ENCODE measurements at regions not wholly inside any gene's neighbourhood (a gene's known extent, or its start where the extent isn't known, plus 50 kb on each side); places are given as distances from the start of the nearest gene placed in this dataset.

DNA sequence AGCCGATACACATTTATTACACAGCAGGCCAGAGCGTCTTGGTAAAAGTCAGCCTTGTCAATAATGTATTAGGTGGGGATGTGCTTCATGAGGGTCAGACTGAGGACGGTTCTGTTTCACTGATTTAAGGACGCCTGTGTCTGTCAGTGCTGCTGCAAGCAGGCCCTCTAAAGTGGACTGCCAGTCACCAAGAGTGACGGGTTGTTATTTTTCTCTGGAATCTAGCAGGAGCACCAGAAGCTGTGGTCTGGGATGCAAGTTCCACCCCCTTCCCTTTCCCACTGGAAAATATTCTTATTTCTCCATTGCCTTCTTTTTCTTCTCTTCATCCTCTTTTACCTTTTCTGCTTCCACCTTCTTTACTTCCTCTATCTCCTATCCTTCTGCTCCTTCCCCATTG is 191.2 kb upstream of the NCAM1 start:
- TF ChIP-seq, protein P1, sequence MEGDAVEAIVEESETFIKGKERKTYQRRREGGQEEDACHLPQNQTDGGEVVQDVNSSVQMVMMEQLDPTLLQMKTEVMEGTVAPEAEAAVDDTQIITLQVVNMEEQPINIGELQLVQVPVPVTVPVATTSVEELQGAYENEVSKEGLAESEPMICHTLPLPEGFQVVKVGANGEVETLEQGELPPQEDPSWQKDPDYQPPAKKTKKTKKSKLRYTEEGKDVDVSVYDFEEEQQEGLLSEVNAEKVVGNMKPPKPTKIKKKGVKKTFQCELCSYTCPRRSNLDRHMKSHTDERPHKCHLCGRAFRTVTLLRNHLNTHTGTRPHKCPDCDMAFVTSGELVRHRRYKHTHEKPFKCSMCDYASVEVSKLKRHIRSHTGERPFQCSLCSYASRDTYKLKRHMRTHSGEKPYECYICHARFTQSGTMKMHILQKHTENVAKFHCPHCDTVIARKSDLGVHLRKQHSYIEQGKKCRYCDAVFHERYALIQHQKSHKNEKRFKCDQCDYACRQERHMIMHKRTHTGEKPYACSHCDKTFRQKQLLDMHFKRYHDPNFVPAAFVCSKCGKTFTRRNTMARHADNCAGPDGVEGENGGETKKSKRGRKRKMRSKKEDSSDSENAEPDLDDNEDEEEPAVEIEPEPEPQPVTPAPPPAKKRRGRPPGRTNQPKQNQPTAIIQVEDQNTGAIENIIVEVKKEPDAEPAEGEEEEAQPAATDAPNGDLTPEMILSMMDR (IDR thresholded peaks at IDR 0.05; ENCODE audit: extremely low read depth, low read depth, low read length): no peak
- H3K4me2 ChIP-seq (ENCODE audit: insufficient read depth, low read length): no peak overlapping the region
- H3K9me3 ChIP-seq (ENCODE audit: low read depth, low read length): no peaks in the 10 kb centered on the region
- H2AFZ ChIP-seq (ENCODE audit: low read length): no peak overlapping the region
- H3K27me3 ChIP-seq (ENCODE audit: insufficient read depth, low read length): no peaks in the 10 kb centered on the region
- H4K20me1 ChIP-seq (ENCODE audit: insufficient read depth, low read length): no peaks in the 10 kb centered on the region
- no peaks in the 10 kb centered on the region for H3K79me2 ChIP-seq (ENCODE audit: insufficient read depth, low read length)
- no peaks in the 10 kb centered on the region for H3K36me3 ChIP-seq (ENCODE audit: insufficient read depth, low read length)
- H3K4me3 ChIP-seq (ENCODE audit: insufficient read depth, low read length): no peak overlapping the region
- H3K4me1 ChIP-seq (ENCODE audit: insufficient read depth, low read length): no peaks in the 10 kb centered on the region
- H3K27ac ChIP-seq (ENCODE audit: low read depth, low read length): no peak overlapping the region
- no peak for DNase-seq (ENCODE audit: insufficient read length, low spot score, missing footprints)

DNA sequence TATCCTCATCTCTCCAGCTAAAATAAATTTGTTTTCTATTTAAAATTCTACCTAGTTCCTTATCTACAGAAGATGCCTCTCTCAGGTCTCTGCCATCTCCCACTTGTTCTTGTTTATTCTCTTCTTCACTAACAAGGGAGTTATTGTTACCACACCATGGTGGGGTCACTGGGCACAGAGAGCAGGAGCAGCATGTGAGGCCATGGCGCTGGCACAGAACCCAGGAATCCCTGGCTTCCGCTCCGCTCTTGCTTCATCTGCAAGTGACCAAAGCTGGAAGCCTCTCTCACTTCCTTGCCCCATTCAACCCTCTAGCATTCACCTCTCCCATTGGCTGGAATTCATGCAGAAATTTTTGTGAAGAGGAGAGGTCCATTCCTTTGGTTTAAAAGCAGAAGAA is 190.7 kb upstream of the NCAM1 start:
- no peaks in the 10 kb centered on the region for H3K79me2 ChIP-seq (ENCODE audit: insufficient read depth, low read length)
- no peaks in the 10 kb centered on the region for H3K4me1 ChIP-seq (ENCODE audit: insufficient read depth, low read length)
- H3K27me3 ChIP-seq (ENCODE audit: insufficient read depth, low read length): no peaks in the 10 kb centered on the region
- no peak overlapping the region for H3K4me3 ChIP-seq (ENCODE audit: insufficient read depth, low read length)
- TF ChIP-seq, protein P1 (IDR thresholded peaks at IDR 0.05; ENCODE audit: extremely low read depth, low read depth, low read length): no peak
- no peaks in the 10 kb centered on the region for H3K9me3 ChIP-seq (ENCODE audit: low read depth, low read length)
- DNase-seq (ENCODE audit: insufficient read length, low spot score, missing footprints): no peak
- H3K27ac ChIP-seq (ENCODE audit: low read depth, low read length): no peak overlapping the region
- no peak overlapping the region for H2AFZ ChIP-seq (ENCODE audit: low read length)
- no peak overlapping the region for H3K4me2 ChIP-seq (ENCODE audit: insufficient read depth, low read length)
- no peaks in the 10 kb centered on the region for H3K36me3 ChIP-seq (ENCODE audit: insufficient read depth, low read length)
- no peaks in the 10 kb centered on the region for H4K20me1 ChIP-seq (ENCODE audit: insufficient read depth, low read length)

DNA sequence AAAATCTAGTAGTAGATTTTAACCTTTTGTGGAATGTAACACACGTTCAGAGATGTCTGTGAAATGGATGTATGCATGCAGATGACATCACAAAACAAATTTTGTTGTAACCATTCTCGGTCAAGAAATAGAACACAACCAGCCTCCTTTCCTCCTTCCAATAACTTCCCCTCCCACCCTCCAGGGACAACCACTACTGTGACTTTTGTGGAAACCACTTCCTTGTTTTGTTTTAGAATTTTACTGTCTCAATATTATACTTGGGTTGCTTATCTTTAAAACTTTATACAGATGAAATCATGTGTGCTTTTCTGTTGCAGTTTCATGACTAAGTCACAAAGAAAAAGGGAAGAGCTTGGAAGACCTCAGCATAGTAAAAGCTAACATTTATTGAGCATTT is 189.4 kb upstream of the NCAM1 start:
- no peaks in the 10 kb centered on the region for H3K36me3 ChIP-seq (ENCODE audit: insufficient read depth, low read length)
- DNase-seq (ENCODE audit: insufficient read length, low spot score, missing footprints): no peak
- no peak overlapping the region for H3K4me2 ChIP-seq (ENCODE audit: insufficient read depth, low read length)
- TF ChIP-seq, protein P1 (IDR thresholded peaks at IDR 0.05; ENCODE audit: extremely low read depth, low read depth, low read length): no peak
- H4K20me1 ChIP-seq (ENCODE audit: insufficient read depth, low read length): no peaks in the 10 kb centered on the region
- no peaks in the 10 kb centered on the region for H3K27me3 ChIP-seq (ENCODE audit: insufficient read depth, low read length)
- H3K4me3 ChIP-seq (ENCODE audit: insufficient read depth, low read length): no peak overlapping the region
- H3K4me1 ChIP-seq (ENCODE audit: insufficient read depth, low read length): no peaks in the 10 kb centered on the region
- H2AFZ ChIP-seq (ENCODE audit: low read length): no peak overlapping the region
- H3K79me2 ChIP-seq (ENCODE audit: insufficient read depth, low read length): no peaks in the 10 kb centered on the region
- no peak overlapping the region for H3K27ac ChIP-seq (ENCODE audit: low read depth, low read length)
- no peaks in the 10 kb centered on the region for H3K9me3 ChIP-seq (ENCODE audit: low read depth, low read length)

DNA sequence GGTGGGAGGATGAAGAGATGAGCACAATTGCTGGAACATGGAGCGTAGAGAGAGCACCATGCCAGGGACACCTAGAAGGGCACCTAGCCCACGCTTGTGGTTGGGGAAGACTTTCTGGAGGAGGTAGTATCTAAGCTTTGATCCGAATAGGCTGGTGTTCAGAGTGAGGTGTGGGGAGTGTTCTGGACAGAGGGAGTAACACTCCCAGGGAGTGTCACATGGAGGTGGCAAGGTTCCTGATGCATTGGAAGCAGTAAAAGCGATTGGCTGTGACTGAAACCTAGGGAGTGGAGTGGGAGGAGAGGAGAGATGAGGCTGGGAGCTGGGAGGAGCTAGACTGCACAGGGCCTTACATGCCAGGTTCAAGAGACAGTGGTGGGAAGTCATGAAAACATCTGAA is 188.0 kb upstream of the NCAM1 start:
- Histone ChIP-seq H3K27me3 (ENCODE audit: insufficient read depth, low read length) (no peaks in the 10 kb centered on the region), H3K36me3 (ENCODE audit: insufficient read depth, low read length) (no peaks in the 10 kb centered on the region), H2AFZ (ENCODE audit: low read length) (no peak overlapping the region), H3K79me2 (ENCODE audit: insufficient read depth, low read length) (no peaks in the 10 kb centered on the region), H4K20me1 (ENCODE audit: insufficient read depth, low read length) (no peaks in the 10 kb centered on the region), H3K4me1 (ENCODE audit: insufficient read depth, low read length) (no peaks in the 10 kb centered on the region), H3K4me3 (ENCODE audit: insufficient read depth, low read length) (no peak overlapping the region), H3K4me2 (ENCODE audit: insufficient read depth, low read length) (no peak overlapping the region), H3K9me3 (ENCODE audit: low read depth, low read length) (no peaks in the 10 kb centered on the region), H3K27ac (ENCODE audit: low read depth, low read length) (no peak overlapping the region)
- TF ChIP-seq, protein P1 (IDR thresholded peaks at IDR 0.05; ENCODE audit: extremely low read depth, low read depth, low read length): no peak
- no peak for DNase-seq (ENCODE audit: insufficient read length, low spot score, missing footprints)

Measured in osteoblast (primary cell).